Stimulated activated CD8-positive, alpha-beta memory T cell treated with anti-CD3 and anti-CD28 coated beads, Interleukin-7, amount 100 ng/mL, for 1 hour (primary cell): ENCODE measurements at regions not wholly inside any gene's neighbourhood (a gene's known extent, or its start where the extent isn't known, plus 50 kb on each side); places are given as distances from the start of the nearest gene placed in this dataset.

Source experiments
- DNase-seq, 2 donors: peaks; one replicate each; pipeline ENCODE4 v3.0.0-alpha.2; 2020; ENCODE audit warnings: low read depth in 2 of 2

GRCh38 chr18:24786027-24786426 lies 325.6 kb downstream of the HRH4 start:
- no peak for DNase-seq

- DNase-seq, result no peak
Measured at GRCh38 chr18:24790347-24790746, 329.9 kb downstream of the HRH4 start.

DNA sequence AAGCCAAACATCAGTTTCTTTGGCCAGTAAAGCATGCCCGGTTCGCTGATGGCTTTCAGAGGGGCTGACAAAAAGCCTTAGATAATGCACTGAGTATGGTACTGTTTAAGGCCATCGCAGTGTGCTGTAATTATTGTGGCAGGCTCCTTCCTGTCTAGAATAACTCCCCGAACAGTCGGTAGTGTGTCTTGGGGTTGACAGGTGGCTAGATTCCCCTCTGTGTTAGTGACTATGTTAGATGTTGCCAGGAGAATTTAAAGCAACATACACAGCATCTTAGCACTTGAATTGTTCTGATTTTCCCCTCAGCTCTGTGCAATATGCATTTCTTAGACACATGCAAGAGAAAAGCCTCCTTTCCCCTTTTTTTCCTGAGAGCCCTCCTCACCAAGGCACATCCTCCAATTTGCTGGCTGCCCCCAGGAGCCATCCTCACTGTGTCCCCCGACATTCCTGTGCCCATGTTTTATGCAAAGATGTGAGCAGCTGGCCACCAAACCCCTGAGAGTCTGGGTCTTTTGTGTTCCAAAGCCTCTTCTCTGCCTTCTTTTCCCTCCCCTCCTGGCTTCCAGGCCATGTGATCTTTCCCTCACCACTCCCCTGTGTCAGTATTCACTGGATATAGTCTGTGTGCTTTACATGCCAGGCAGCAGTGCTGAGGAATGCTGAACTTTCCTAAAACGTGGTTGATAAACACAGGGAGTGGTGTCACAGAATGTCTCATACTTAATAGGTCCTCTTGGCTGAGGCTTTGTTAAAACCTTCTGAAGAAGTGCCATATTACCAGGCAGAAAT lies 331.5 kb downstream of the HRH4 start:
- no peak for DNase-seq

- no peak for DNase-seq
Measured at GRCh38 chr18:24793742-24794141, 333.3 kb downstream of the HRH4 start.

DNA sequence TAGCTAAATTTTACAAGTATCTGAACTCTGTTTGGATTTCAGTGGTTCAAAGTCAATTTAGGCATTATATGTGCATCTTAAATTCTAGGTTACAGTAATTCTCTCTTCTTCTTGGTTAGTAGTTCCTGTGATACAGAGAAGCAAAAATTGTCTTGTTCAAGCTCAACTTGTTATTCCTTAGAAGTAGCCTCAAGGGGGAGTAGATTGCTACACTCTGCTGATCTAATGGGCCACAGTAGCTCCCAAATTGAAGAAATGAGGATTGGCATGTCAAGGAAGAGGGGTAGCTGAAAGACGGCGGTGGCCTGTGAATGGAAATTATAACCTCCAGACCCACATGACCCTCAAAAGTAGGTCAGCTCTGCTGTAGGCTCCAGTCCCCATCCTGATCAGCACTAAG lies 334.7 kb downstream of the HRH4 start:
- no peak for DNase-seq

DNA sequence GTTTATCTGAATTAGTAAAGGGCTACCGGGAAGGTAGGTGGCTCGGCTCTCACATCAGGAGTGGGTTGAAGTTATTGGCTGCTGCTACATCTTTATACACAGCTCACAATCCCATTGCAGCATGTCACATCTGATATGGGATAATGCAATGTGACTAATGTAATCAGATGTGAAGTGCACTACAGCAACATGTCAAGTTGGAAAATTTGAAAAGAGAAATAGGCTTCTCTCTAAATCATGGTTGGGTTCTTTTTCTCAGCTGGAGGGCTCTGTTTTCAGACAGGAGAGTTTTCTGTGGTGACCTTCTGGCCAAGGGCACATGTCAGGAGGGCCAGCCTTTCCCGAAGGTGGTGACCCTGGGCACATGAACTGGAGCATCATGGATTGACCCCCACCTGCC lies 337.5 kb downstream of the HRH4 start:
- DNase-seq, result no peak

DNA sequence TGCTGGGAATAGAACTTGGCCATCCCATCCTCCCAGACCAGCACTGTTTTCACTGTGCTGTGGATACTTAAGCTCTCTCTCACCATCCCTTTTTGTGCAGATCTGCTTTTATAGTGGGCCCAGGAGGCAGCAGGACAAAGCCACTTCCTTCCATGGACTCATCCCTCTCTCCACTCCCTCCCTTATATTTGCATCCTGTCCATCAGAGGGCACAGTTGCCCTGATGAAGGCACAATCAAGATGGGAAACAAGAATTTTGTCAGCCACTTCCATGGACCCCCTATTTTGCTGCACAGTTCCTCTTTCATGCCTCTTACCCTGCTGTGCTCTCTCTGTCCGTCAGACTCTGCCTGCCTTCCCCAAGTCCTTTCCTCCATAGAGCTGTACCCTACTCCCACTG lies 338.7 kb downstream of the HRH4 start:
- DNase-seq, result no peak

DNA sequence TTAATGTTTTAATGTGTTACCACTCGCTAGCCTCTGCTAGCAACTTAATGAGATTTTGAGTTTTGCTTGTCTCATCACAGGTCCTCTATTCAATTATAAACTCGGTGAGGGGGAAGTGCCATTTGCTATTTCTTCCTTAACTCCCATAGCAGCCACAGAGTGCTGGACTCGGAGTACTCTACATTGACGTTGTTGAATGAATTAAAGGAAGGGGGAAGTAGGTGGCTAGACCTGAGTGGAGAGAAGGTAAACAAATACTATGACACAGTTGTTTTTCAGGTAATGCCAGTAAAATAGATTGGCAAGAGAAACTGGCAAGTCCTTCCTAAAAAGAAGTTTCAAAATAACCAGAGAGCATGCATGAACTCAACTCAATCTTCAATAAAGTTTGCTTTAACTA lies 339.3 kb downstream of the HRH4 start:
- DNase-seq, result no peak

GRCh38 chr18:24801001-24801400 lies 340.6 kb downstream of the HRH4 start:
- no peak for DNase-seq

DNA sequence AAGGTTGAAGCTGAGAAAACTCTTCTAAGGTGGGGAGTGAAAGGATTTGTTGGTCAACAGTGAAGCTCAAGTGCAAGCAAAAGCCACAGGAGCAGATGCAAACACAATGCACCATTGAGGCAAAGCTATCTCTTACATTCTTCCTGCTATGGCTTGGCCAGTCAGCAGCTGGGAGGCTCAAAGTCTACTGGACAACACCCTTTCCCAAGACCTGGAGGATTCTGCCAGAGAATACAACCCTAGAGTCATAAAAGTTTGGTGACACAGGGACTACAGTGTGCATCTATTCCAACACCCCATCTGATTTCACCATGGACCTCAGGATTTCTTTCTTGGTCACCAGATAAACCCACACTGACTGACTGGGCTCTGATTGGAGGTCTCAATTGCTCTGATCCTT lies 342.0 kb downstream of the HRH4 start:
- no peak for DNase-seq

GRCh38 chr18:24805156-24805555 lies 344.7 kb downstream of the HRH4 start:
- DNase-seq, result no peak

DNA sequence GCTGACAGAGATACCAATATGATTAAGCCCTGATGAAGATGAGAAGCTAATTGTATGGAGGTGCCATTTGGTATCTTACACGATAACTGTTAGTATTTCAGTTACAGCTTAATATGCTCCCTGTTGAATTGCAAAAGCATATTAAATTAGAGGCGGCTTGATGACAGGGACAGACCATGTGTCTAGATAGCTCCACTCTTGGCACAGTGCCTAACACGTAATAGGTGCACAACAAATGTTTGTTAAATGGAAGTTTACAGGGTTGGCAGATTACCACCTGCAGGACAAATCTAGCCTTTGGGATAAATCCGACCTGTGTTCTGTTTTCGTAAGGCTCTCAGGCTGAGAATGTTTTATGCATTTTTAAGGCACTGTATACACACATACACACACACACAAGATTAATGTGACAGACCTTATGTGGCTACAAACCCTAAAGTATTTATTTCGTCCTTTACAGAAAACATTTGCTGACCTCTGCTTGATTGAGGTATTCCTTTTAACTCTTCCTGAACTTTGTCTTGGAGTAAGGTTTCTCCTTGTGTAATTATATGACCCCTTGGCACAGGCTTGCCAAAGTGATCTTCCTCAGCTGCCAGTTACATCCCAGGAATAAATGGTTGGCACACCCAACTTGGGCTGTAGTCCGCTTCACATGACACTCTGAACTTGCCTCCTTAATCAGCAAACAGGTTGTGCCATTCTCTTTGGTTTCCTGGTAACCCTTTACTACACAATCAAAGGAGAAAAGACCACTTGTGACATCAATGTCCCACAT lies 348.9 kb downstream of the HRH4 start:
- DNase-seq, result no peak

DNA sequence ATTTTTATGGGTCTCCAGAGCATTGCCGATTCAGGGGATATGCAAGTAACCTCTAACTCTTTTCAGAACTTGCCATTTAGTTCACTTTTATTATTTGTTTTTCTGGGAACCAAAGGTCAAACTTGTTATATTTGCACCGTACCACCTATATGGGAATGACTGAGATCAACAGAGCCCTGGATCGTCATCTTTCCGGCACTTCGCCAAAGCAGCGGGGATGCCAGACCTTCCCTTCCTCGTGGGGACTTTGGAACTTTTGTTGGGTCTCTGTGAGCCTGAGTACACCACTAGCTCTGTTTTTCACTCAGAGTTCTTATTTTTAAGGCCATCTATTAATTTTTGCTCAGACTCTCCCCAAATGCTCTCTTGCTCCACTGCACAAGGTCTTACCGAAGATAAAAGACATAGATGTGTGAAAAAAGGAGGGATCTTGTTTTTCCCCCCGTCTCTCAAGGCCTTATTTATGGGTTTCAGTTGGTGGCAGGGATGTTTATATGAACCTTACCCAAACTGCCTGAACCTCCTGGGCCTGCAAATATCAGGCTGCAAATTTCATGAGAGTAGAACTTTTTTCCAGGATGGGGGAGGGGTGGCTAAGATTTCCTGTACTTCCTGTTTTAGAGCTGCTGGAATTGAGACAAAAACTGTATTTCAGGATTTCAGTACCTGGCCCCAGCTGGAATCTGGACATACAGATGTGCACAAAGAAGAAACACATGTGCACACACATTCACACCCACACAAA lies 350.3 kb downstream of the HRH4 start:
- DNase-seq, result no peak

- DNase-seq, result no peak
Measured at GRCh38 chr18:24811950-24812681, 351.7 kb downstream of the HRH4 start.

- no peak for DNase-seq
Measured at GRCh38 chr18:24814521-24814920, 354.1 kb downstream of the HRH4 start.

DNA sequence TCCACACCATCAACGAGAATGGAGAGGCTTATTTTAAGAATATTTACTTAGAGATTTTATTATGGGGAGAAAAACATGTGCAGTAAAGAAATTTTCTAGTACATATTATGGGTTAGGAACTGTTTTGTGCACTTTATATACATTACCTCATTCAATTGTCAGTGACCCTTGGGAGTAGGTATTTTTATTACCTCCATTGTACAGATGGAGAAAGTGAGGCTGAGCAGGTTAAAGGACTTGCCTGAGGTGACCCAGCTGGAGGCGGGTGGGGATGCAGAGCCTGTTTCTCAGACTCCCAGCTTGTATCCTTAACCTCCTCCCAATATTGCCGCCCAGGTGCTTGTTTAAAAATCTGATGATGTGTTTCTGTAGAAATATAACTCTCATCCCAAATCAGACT lies 356.7 kb downstream of the HRH4 start:
- no peak for DNase-seq

DNA sequence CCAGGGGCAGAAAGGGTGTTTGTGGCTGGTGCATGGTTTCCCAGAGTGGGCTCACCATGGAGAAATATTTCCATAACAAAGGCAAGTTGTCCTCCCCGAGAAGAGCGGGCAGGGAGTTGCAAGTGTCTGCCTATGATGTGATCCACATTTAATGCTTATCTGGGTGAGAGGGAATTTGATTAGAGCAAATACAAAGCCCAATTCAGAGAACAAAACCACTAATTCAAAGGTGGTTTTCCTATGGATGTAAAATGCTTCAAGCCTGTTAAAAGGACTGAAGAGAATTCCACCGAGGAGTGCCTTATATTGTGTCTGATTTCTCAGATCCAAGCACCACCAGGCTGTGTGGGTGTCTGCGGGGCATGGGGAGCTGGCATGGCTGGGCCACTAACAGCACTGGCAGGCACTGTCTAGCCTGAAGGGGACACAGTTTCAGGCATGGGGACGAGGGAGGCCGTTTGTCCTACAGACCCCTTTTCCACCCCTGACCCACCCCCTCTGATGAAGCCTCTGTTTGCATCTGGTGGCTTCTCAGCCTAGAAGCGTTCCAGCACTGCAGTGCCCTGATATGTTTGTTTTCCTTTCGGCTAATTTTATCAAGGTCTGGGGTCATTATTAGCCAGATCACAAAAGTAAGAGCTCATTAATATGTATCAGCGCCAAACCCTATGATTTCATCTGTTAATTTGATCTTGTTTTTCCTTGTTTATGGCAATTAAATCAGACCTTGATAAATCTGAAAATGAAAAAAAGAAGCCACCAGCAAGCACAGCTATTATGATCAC lies 357.3 kb downstream of the HRH4 start:
- DNase-seq, result no peak

GRCh38 chr18:24818441-24818840 lies 358.0 kb downstream of the HRH4 start:
- DNase-seq, result no peak

- DNase-seq, result no peak
Measured at GRCh38 chr18:24819141-24819890, 358.9 kb downstream of the HRH4 start.

GRCh38 chr18:24825397-24825796 lies 365.0 kb downstream of the HRH4 start:
- DNase-seq, result no peak
